ENCODE measurements at regions not wholly inside any gene's neighbourhood (a gene's known extent, or its start where the extent isn't known, plus 50 kb on each side); places are given as distances from the start of the nearest gene placed in this dataset.

DNA sequence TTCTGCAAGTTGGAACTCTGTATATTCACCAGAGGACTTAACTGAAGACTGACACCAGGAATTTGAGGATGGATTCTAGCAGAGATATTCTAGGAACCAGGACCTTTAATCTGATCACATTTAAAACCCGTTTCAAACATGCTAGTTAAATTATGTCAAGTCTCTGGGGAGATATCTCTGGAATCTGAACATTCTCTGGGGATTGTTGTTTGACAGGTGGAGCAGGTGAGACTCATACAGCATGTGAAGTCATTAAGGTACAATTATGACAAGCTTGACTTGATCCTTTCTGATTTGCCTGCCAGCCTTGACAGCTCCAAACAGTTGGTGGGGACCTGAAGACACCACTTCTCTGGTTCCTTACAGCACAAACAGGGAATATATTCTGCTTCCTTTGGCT, 100.3 kb downstream of the FAT3 start:
- TF ChIP-seq, protein P1, sequence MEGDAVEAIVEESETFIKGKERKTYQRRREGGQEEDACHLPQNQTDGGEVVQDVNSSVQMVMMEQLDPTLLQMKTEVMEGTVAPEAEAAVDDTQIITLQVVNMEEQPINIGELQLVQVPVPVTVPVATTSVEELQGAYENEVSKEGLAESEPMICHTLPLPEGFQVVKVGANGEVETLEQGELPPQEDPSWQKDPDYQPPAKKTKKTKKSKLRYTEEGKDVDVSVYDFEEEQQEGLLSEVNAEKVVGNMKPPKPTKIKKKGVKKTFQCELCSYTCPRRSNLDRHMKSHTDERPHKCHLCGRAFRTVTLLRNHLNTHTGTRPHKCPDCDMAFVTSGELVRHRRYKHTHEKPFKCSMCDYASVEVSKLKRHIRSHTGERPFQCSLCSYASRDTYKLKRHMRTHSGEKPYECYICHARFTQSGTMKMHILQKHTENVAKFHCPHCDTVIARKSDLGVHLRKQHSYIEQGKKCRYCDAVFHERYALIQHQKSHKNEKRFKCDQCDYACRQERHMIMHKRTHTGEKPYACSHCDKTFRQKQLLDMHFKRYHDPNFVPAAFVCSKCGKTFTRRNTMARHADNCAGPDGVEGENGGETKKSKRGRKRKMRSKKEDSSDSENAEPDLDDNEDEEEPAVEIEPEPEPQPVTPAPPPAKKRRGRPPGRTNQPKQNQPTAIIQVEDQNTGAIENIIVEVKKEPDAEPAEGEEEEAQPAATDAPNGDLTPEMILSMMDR (IDR thresholded peaks at IDR 0.05) = no peak
- no peak for TF ChIP-seq POLR2A (IDR thresholded peaks at IDR 0.05)
